ENCODE measurements at regions not wholly inside any gene's neighbourhood (a gene's known extent, or its start where the extent isn't known, plus 50 kb on each side); places are given as distances from the start of the nearest gene placed in this dataset.

- WGBS = 43% methylated on average over 5 of the region's 5 CpGs
- DNase-seq (ENCODE audit: low spot score) = no peak
- Histone ChIP-seq H3K9me3 (ENCODE audit: control insufficient read depth in 4 of 4, low read length in 3 of 4) (no peaks in the 10 kb centered on the region), H3K27me3 (ENCODE audit: control insufficient read depth in 4 of 4, insufficient read depth in 4 of 4, low read length in 3 of 4) (no peaks in the 10 kb centered on the region), H3K36me3 (ENCODE audit: control insufficient read depth in 4 of 4, insufficient read depth in 3 of 4, low read depth in 1 of 4, low read length in 3 of 4) (no peaks in the 10 kb centered on the region), H3K27ac (ENCODE audit: low read depth in 1 of 2, low read length in 2 of 2) (no peak overlapping the region), H3K9ac (ENCODE audit: low read depth in 1 of 2, low read length in 2 of 2) (no peak overlapping the region), H3K4me3 (ENCODE audit: low read depth in 1 of 3, low read length in 3 of 3) (no peak overlapping the region), H3K4me1 (ENCODE audit: control insufficient read depth in 4 of 4, insufficient read depth in 4 of 4, low read length in 3 of 4) (no peaks in the 10 kb centered on the region)
- TF ChIP-seq RXRA (IDR thresholded peaks at IDR 0.05) = no peak
Measured at GRCh38 chr3:59245300-59245858, 195.6 kb upstream of the CFAP20DC start.

GRCh38 chr3:59244343-59244742, 194.5 kb upstream of the CFAP20DC start:
- 93% methylated on average over 6 of the region's 6 CpGs for WGBS
- Histone ChIP-seq H3K27me3 (ENCODE audit: control insufficient read depth in 4 of 4, insufficient read depth in 4 of 4, low read length in 3 of 4) (no peaks in the 10 kb centered on the region), H3K27ac (ENCODE audit: low read depth in 1 of 2, low read length in 2 of 2) (no peak overlapping the region), H3K36me3 (ENCODE audit: control insufficient read depth in 4 of 4, insufficient read depth in 3 of 4, low read depth in 1 of 4, low read length in 3 of 4) (no peaks in the 10 kb centered on the region), H3K4me3 (ENCODE audit: low read depth in 1 of 3, low read length in 3 of 3) (no peak overlapping the region), H3K9me3 (ENCODE audit: control insufficient read depth in 4 of 4, low read length in 3 of 4) (no peaks in the 10 kb centered on the region), H3K4me1 (ENCODE audit: control insufficient read depth in 4 of 4, insufficient read depth in 4 of 4, low read length in 3 of 4) (no peaks in the 10 kb centered on the region), H3K9ac (ENCODE audit: low read depth in 1 of 2, low read length in 2 of 2) (no peak overlapping the region)
- no peak for DNase-seq (ENCODE audit: low spot score)
- no peak for TF ChIP-seq TAF1 (conservative IDR thresholded peaks at IDR 0.05)
- no peak for TF ChIP-seq FOXA2 (IDR thresholded peaks at IDR 0.05)
- no peak for TF ChIP-seq HNF4A (conservative IDR thresholded peaks at IDR 0.05)
- no peak for TF ChIP-seq FOXA1 (IDR thresholded peaks at IDR 0.05)
- TF ChIP-seq ZBTB33 (IDR thresholded peaks at IDR 0.05) = no peak

- Histone ChIP-seq H3K27ac (ENCODE audit: low read depth in 1 of 2, low read length in 2 of 2) (no peak overlapping the region), H3K36me3 (ENCODE audit: control insufficient read depth in 4 of 4, insufficient read depth in 3 of 4, low read depth in 1 of 4, low read length in 3 of 4) (no peaks in the 10 kb centered on the region), H3K9ac (ENCODE audit: low read depth in 1 of 2, low read length in 2 of 2) (no peak overlapping the region), H3K4me1 (ENCODE audit: control insufficient read depth in 4 of 4, insufficient read depth in 4 of 4, low read length in 3 of 4) (no peaks in the 10 kb centered on the region), H3K4me3 (ENCODE audit: low read depth in 1 of 3, low read length in 3 of 3) (no peak overlapping the region), H3K27me3 (ENCODE audit: control insufficient read depth in 4 of 4, insufficient read depth in 4 of 4, low read length in 3 of 4) (no peaks in the 10 kb centered on the region), H3K9me3 (ENCODE audit: control insufficient read depth in 4 of 4, low read length in 3 of 4) (no peaks in the 10 kb centered on the region)
- 97% methylated on average over 1 of the region's 1 CpG for WGBS
- TF ChIP-seq ZBTB33 (IDR thresholded peaks at IDR 0.05) = no peak
- TF ChIP-seq RXRA (IDR thresholded peaks at IDR 0.05) = no peak
- no peak for TF ChIP-seq RAD21 (IDR thresholded peaks at IDR 0.05)
- TF ChIP-seq TAF1 (conservative IDR thresholded peaks at IDR 0.05) = no peak
- TF ChIP-seq FOXA1 (IDR thresholded peaks at IDR 0.05) = no peak
- TF ChIP-seq JUND (IDR thresholded peaks at IDR 0.05) = no peak
- no peak for TF ChIP-seq HNF4G (IDR thresholded peaks at IDR 0.05)
- no peak for TF ChIP-seq SP1 (IDR thresholded peaks at IDR 0.05)
- TF ChIP-seq REST (IDR thresholded peaks at IDR 0.05) = no peak
- no peak for TF ChIP-seq FOXA2 (IDR thresholded peaks at IDR 0.05)
- TF ChIP-seq NR2F2 (IDR thresholded peaks at IDR 0.05) = no peak
- TF ChIP-seq EGR1 (IDR thresholded peaks at IDR 0.05; ENCODE audit: low read depth in 2 of 2) = no peak
- TF ChIP-seq ATF3 (IDR thresholded peaks at IDR 0.05) = no peak
- DNase-seq (ENCODE audit: low spot score) = no peak
Measured at GRCh38 chr3:59243476-59243875, 193.7 kb upstream of the CFAP20DC start.
